ENCODE measurements at regions not wholly inside any gene's neighbourhood (a gene's known extent, or its start where the extent isn't known, plus 50 kb on each side); places are given as distances from the start of the nearest gene placed in this dataset.

DNA sequence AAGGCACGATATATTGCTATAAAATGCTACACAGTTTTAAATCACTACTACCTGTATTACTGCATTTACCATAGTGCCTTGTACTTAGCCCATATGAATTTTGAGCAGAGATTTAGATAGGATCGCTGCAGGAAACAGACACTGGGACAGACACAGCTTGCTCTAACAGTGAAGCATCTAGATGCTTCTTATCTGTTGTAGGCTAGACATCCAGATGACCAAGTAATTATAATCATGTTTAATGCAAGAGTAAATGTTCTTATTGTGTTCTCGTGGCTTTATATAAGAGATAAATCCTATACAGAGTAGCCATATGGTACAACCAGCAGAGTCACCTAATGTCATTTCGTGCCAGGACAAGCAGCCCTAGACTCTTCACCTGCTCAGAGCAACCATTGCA, 92.8 kb downstream of the ASCL1 start:
- Histone ChIP-seq H3K9me3 (ENCODE audit: control insufficient read depth, low read length) (no peaks in the 10 kb centered on the region), H3K27ac (ENCODE audit: low read depth, low read length) (no peak overlapping the region), H3K9ac (ENCODE audit: extremely low read depth, low read length, poor library complexity, severe bottlenecking) (no peak overlapping the region), H3K27me3 (ENCODE audit: control insufficient read depth, insufficient read depth, low read length, poor library complexity, severe bottlenecking) (peaks cover 4% of the 10 kb centered on the region), H3K4me1 (ENCODE audit: control insufficient read depth, insufficient read depth, low read length) (no peaks in the 10 kb centered on the region), H3K36me3 (ENCODE audit: control insufficient read depth, insufficient read depth, low read length) (no peaks in the 10 kb centered on the region), H3K4me3 (ENCODE audit: low read length) (no peak overlapping the region)
- DNase-seq: no peak
- Mint-ChIP-seq H3K27ac (no peak overlapping the region), H3K4me1 (no peaks in the 10 kb centered on the region), H3K27me3 (ENCODE audit: insufficient read depth) (peaks cover 10% of the 10 kb centered on the region), H3K9me3 (no peaks in the 10 kb centered on the region), H3K4me3 (no peak overlapping the region), H3K36me3 (ENCODE audit: low read depth) (no peaks in the 10 kb centered on the region)
- 98 to 100% methylated on average over 1 to 3 of the region's 4 CpGs for whole genome bisulfite sequencing, 2 experiments (ENCODE audit: insufficient coverage in 1 of 2, insufficient read length in 1 of 2)
- no peak for TF ChIP-seq CTCF (conservative IDR thresholded peaks at IDR 0.05)

GRCh38 chr12:103053089-103053488, 95.6 kb downstream of the ASCL1 start:
- Mint-ChIP-seq H3K4me3 (no peak overlapping the region), H3K9me3 (no peaks in the 10 kb centered on the region), H3K4me1 (no peaks in the 10 kb centered on the region), H3K36me3 (ENCODE audit: low read depth) (no peaks in the 10 kb centered on the region), H3K27me3 (ENCODE audit: insufficient read depth) (no peaks in the 10 kb centered on the region), H3K27ac (no peak overlapping the region)
- DNase-seq: no peak
- no peak for TF ChIP-seq CTCF (conservative IDR thresholded peaks at IDR 0.05)
- no peaks in the 10 kb centered on the region for H3K9me3 ChIP-seq (ENCODE audit: control insufficient read depth, low read length)
- H3K36me3 ChIP-seq (ENCODE audit: control insufficient read depth, insufficient read depth, low read length): no peaks in the 10 kb centered on the region
- no peaks in the 10 kb centered on the region for H3K4me1 ChIP-seq (ENCODE audit: control insufficient read depth, insufficient read depth, low read length)
- no peak overlapping the region for H3K9ac ChIP-seq (ENCODE audit: extremely low read depth, low read length, poor library complexity, severe bottlenecking)
- no peak overlapping the region for H3K4me3 ChIP-seq (ENCODE audit: low read length)
- no peak overlapping the region for H3K27ac ChIP-seq (ENCODE audit: low read depth, low read length)
- H3K27me3 ChIP-seq (ENCODE audit: control insufficient read depth, insufficient read depth, low read length, poor library complexity, severe bottlenecking): no peaks in the 10 kb centered on the region

- Histone ChIP-seq H3K36me3 (ENCODE audit: control insufficient read depth, insufficient read depth, low read length) (no peaks in the 10 kb centered on the region), H3K4me1 (ENCODE audit: control insufficient read depth, insufficient read depth, low read length) (no peaks in the 10 kb centered on the region), H3K27me3 (ENCODE audit: control insufficient read depth, insufficient read depth, low read length, poor library complexity, severe bottlenecking) (no peaks in the 10 kb centered on the region), H3K4me3 (ENCODE audit: low read length) (no peak overlapping the region), H3K9ac (ENCODE audit: extremely low read depth, low read length, poor library complexity, severe bottlenecking) (no peak overlapping the region), H3K9me3 (ENCODE audit: control insufficient read depth, low read length) (no peaks in the 10 kb centered on the region), H3K27ac (ENCODE audit: low read depth, low read length) (no peak overlapping the region)
- Mint-ChIP-seq H3K36me3 (ENCODE audit: low read depth) (no peaks in the 10 kb centered on the region), H3K4me1 (no peaks in the 10 kb centered on the region), H3K27me3 (ENCODE audit: insufficient read depth) (no peaks in the 10 kb centered on the region), H3K9me3 (no peaks in the 10 kb centered on the region), H3K4me3 (no peak overlapping the region), H3K27ac (no peak overlapping the region)
- no peak for DNase-seq
- TF ChIP-seq CTCF (conservative IDR thresholded peaks at IDR 0.05): no peak
- 80 to 95% methylated on average over 1 to 3 of the region's 3 CpGs for WGBS, 2 experiments (ENCODE audit: insufficient coverage in 1 of 2, insufficient read length in 1 of 2)
These were observed 116.2 kb downstream of the ASCL1 start for GRCh38 chr12:103073630-103074029.

All from endodermal cell (in vitro differentiated cells).